ENCODE measurements at regions not wholly inside any gene's neighbourhood (a gene's known extent, or its start where the extent isn't known, plus 50 kb on each side); places are given as distances from the start of the nearest gene placed in this dataset.

DNA sequence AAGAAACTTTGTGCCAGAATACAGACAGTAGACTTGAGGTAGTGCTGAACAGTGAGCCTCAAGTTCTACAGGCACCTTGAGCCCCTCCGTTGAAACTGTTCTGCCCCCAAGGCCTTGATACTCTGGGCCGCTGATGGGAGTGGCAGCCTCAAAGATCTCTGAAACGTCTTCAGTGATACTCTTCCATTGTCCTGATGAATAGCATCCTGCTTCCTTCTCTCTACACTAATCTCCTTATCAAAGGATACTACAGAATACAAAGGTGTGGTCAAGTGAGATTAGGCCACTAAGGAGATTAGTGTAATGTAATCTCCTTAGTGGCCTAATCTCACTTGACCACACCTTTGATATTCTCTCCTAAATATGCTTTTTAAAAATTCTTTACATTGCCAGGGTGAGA, 419.8 kb upstream of the SEL1L start:
- ChIA-PET POLR2A (no interaction called here), CTCF (no interaction called here)
- Histone ChIP-seq H3K79me2 (ENCODE audit: control insufficient read depth, insufficient read depth, low read length) (no peaks in the 10 kb centered on the region), H3K27me3 (ENCODE audit: control insufficient read depth in 2 of 2, insufficient read depth in 2 of 2, low read length in 2 of 2) (no peaks in the 10 kb centered on the region), H3K9ac (replicated peaks; ENCODE audit: extremely low read depth, insufficient read depth, low read length) (no peak overlapping the region), H3K36me3 (ENCODE audit: control insufficient read depth in 2 of 2, extremely low read depth in 1 of 2, insufficient read depth in 2 of 2, low read length in 2 of 2) (no peaks in the 10 kb centered on the region), H3K4me3 (replicated peaks in 1 of 3; ENCODE audit: insufficient read depth in 1 of 3, low read depth in 1 of 3, low read length in 3 of 3) (no peak overlapping the region), H2AFZ (ENCODE audit: low read depth, low read length) (no peak overlapping the region), H3K9me3 (replicated peaks; ENCODE audit: control insufficient read depth, insufficient read depth, low read length) (peaks cover 3% of the 10 kb centered on the region), H3K27ac (ENCODE audit: insufficient read depth, low read depth, low read length) (no peak overlapping the region), H3K4me2 (ENCODE audit: insufficient read depth, low read length) (no peak overlapping the region), H4K20me1 (replicated peaks; ENCODE audit: control insufficient read depth, extremely low read depth, insufficient read depth, low read length) (no peaks in the 10 kb centered on the region), H3K9me1 (replicated peaks; ENCODE audit: control insufficient read depth, extremely low read depth, insufficient read depth, low read length) (no peaks in the 10 kb centered on the region), H3K4me1 (ENCODE audit: control insufficient read depth, extremely low read depth, insufficient read depth, low read length) (no peaks in the 10 kb centered on the region)
- dilution Hi-C loops (cut with MboI; ENCODE audit: extremely low pct_ligation_motif_present, low sequenced_read_pairs) (no loop called here), intact Hi-C loops (cut with micrococcal nuclease) (no loop called here)
- DNase-seq (ENCODE audit: low read depth, low spot score): no peak
- no peak for FAIRE-seq
- no peak for TF ChIP-seq POLR2AphosphoS5 (IDR thresholded peaks at IDR 0.05; ENCODE audit: insufficient read depth, low read depth, low read length)
- no peak for TF ChIP-seq FOS (IDR thresholded peaks at IDR 0.05; ENCODE audit: borderline replicate concordance, insufficient read depth, low read length)
- TF ChIP-seq, protein P1, sequence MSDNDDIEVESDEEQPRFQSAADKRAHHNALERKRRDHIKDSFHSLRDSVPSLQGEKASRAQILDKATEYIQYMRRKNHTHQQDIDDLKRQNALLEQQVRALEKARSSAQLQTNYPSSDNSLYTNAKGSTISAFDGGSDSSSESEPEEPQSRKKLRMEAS (IDR thresholded peaks at IDR 0.05; ENCODE audit: insufficient read depth, insufficient read length): no peak
- TF ChIP-seq, protein P2, sequence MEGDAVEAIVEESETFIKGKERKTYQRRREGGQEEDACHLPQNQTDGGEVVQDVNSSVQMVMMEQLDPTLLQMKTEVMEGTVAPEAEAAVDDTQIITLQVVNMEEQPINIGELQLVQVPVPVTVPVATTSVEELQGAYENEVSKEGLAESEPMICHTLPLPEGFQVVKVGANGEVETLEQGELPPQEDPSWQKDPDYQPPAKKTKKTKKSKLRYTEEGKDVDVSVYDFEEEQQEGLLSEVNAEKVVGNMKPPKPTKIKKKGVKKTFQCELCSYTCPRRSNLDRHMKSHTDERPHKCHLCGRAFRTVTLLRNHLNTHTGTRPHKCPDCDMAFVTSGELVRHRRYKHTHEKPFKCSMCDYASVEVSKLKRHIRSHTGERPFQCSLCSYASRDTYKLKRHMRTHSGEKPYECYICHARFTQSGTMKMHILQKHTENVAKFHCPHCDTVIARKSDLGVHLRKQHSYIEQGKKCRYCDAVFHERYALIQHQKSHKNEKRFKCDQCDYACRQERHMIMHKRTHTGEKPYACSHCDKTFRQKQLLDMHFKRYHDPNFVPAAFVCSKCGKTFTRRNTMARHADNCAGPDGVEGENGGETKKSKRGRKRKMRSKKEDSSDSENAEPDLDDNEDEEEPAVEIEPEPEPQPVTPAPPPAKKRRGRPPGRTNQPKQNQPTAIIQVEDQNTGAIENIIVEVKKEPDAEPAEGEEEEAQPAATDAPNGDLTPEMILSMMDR (IDR thresholded peaks at IDR 0.05; ENCODE audit: extremely low read depth in 1 of 2, insufficient read depth in 1 of 2, low read depth in 1 of 2, low read length in 2 of 2): no peak
- no peak for TF ChIP-seq MYC (IDR thresholded peaks at IDR 0.05; ENCODE audit: low read depth, low read length)
- no peak for TF ChIP-seq JUN (IDR thresholded peaks at IDR 0.05; ENCODE audit: borderline replicate concordance, insufficient read depth, insufficient read length, low read depth)
- no TSS peak for BruUV-seq (replicated peaks)

DNA sequence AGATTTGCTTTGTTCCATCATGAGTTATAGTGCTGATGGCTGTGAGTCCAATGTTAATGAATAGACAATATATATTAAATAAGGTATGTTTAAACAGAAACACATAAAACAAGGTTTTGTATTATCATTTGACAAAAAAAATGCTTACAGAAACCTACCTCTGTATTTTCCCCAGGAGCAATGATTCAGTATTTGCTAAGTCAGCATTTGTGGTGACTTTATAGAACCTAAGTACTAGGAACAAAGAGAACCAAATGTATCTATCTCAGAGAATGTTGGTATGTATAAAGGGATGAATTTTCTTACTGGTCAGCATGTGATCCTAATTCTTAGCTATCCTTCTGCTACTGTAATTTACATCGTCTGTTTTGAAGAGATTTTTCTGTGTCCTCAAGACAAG, 421.5 kb upstream of the SEL1L start:
- H3K36me3 ChIP-seq (ENCODE audit: control insufficient read depth in 2 of 2, extremely low read depth in 1 of 2, insufficient read depth in 2 of 2, low read length in 2 of 2): no peaks in the 10 kb centered on the region
- H3K27me3 ChIP-seq (ENCODE audit: control insufficient read depth in 2 of 2, insufficient read depth in 2 of 2, low read length in 2 of 2): no peaks in the 10 kb centered on the region
- dilution Hi-C loops (cut with MboI; ENCODE audit: extremely low pct_ligation_motif_present, low sequenced_read_pairs): no loop called here
- no peak for FAIRE-seq
- H3K27ac ChIP-seq (ENCODE audit: insufficient read depth, low read depth, low read length): no peak overlapping the region
- H3K9me3 ChIP-seq (replicated peaks; ENCODE audit: control insufficient read depth, insufficient read depth, low read length): peaks cover 3% of the 10 kb centered on the region
- no TSS peak for BruUV-seq (replicated peaks)
- no peak overlapping the region for H3K4me2 ChIP-seq (ENCODE audit: insufficient read depth, low read length)
- no peaks in the 10 kb centered on the region for H3K9me1 ChIP-seq (replicated peaks; ENCODE audit: control insufficient read depth, extremely low read depth, insufficient read depth, low read length)
- no peak overlapping the region for H2AFZ ChIP-seq (ENCODE audit: low read depth, low read length)
- TF ChIP-seq POLR2A (IDR thresholded peaks at IDR 0.05; ENCODE audit: low read depth, low read length) (no peak), POLR2AphosphoS5 (IDR thresholded peaks at IDR 0.05; ENCODE audit: insufficient read depth, low read depth, low read length) (no peak), FOS (IDR thresholded peaks at IDR 0.05; ENCODE audit: borderline replicate concordance, insufficient read depth, low read length) (no peak), GATA2 (IDR thresholded peaks at IDR 0.05; ENCODE audit: insufficient read depth, insufficient read length, low read depth, low read length) (no peak), MYC (IDR thresholded peaks at IDR 0.05; ENCODE audit: low read depth, low read length) (no peak), JUN (IDR thresholded peaks at IDR 0.05; ENCODE audit: borderline replicate concordance, insufficient read depth, insufficient read length, low read depth) (no peak)
- TF ChIP-seq, protein P1 (IDR thresholded peaks at IDR 0.05; ENCODE audit: insufficient read depth, insufficient read length): no peak
- TF ChIP-seq, protein P2 (IDR thresholded peaks at IDR 0.05; ENCODE audit: extremely low read depth in 1 of 2, insufficient read depth in 1 of 2, low read depth in 1 of 2, low read length in 2 of 2): no peak
- ChIA-PET CTCF (no interaction called here), POLR2A (no interaction called here)
- no peak overlapping the region for H3K9ac ChIP-seq (replicated peaks; ENCODE audit: extremely low read depth, insufficient read depth, low read length)
- no peaks in the 10 kb centered on the region for H3K4me1 ChIP-seq (ENCODE audit: control insufficient read depth, extremely low read depth, insufficient read depth, low read length)
- no peak overlapping the region for H3K4me3 ChIP-seq (replicated peaks in 1 of 3; ENCODE audit: insufficient read depth in 1 of 3, low read depth in 1 of 3, low read length in 3 of 3)
- intact Hi-C loops (cut with micrococcal nuclease): no loop called here
- no peaks in the 10 kb centered on the region for H3K79me2 ChIP-seq (ENCODE audit: control insufficient read depth, insufficient read depth, low read length)
- no peak for DNase-seq (ENCODE audit: low read depth, low spot score)
- H4K20me1 ChIP-seq (replicated peaks; ENCODE audit: control insufficient read depth, extremely low read depth, insufficient read depth, low read length): no peaks in the 10 kb centered on the region
